ENCODE measurements at regions not wholly inside any gene's neighbourhood (a gene's known extent, or its start where the extent isn't known, plus 50 kb on each side); places are given as distances from the start of the nearest gene placed in this dataset.

GRCh38 chr17:54848368-54848987, 52.2 kb upstream of the TOM1L1 start:
- no peak for TF ChIP-seq CTCF (IDR thresholded peaks at IDR 0.05; ENCODE audit: low read depth, low read length, missing input control)
- no peak for TF ChIP-seq ATF3 (IDR thresholded peaks at IDR 0.05)
- TF ChIP-seq, protein P1, sequence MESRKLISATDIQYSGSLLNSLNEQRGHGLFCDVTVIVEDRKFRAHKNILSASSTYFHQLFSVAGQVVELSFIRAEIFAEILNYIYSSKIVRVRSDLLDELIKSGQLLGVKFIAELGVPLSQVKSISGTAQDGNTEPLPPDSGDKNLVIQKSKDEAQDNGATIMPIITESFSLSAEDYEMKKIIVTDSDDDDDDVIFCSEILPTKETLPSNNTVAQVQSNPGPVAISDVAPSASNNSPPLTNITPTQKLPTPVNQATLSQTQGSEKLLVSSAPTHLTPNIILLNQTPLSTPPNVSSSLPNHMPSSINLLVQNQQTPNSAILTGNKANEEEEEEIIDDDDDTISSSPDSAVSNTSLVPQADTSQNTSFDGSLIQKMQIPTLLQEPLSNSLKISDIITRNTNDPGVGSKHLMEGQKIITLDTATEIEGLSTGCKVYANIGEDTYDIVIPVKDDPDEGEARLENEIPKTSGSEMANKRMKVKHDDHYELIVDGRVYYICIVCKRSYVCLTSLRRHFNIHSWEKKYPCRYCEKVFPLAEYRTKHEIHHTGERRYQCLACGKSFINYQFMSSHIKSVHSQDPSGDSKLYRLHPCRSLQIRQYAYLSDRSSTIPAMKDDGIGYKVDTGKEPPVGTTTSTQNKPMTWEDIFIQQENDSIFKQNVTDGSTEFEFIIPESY (IDR thresholded peaks at IDR 0.05), result no peak
- TF ChIP-seq, protein P2, sequence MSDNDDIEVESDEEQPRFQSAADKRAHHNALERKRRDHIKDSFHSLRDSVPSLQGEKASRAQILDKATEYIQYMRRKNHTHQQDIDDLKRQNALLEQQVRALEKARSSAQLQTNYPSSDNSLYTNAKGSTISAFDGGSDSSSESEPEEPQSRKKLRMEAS (IDR thresholded peaks at IDR 0.05), result no peak
- TF ChIP-seq JUND (IDR thresholded peaks at IDR 0.05), result no peak
- no peak for TF ChIP-seq YY1 (IDR thresholded peaks at IDR 0.05)
- TF ChIP-seq, protein P3, sequence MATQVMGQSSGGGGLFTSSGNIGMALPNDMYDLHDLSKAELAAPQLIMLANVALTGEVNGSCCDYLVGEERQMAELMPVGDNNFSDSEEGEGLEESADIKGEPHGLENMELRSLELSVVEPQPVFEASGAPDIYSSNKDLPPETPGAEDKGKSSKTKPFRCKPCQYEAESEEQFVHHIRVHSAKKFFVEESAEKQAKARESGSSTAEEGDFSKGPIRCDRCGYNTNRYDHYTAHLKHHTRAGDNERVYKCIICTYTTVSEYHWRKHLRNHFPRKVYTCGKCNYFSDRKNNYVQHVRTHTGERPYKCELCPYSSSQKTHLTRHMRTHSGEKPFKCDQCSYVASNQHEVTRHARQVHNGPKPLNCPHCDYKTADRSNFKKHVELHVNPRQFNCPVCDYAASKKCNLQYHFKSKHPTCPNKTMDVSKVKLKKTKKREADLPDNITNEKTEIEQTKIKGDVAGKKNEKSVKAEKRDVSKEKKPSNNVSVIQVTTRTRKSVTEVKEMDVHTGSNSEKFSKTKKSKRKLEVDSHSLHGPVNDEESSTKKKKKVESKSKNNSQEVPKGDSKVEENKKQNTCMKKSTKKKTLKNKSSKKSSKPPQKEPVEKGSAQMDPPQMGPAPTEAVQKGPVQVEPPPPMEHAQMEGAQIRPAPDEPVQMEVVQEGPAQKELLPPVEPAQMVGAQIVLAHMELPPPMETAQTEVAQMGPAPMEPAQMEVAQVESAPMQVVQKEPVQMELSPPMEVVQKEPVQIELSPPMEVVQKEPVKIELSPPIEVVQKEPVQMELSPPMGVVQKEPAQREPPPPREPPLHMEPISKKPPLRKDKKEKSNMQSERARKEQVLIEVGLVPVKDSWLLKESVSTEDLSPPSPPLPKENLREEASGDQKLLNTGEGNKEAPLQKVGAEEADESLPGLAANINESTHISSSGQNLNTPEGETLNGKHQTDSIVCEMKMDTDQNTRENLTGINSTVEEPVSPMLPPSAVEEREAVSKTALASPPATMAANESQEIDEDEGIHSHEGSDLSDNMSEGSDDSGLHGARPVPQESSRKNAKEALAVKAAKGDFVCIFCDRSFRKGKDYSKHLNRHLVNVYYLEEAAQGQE (IDR thresholded peaks at IDR 0.05), result no peak
- no peak for TF ChIP-seq TAF1 (conservative IDR thresholded peaks at IDR 0.05)
- no peak for TF ChIP-seq RAD21 (IDR thresholded peaks at IDR 0.05)
- no peak for TF ChIP-seq FOXA1 (IDR thresholded peaks at IDR 0.05)
- no peak for TF ChIP-seq EGR1 (IDR thresholded peaks at IDR 0.05; ENCODE audit: low read depth in 2 of 2)
- no peak for TF ChIP-seq GABPA (IDR thresholded peaks at IDR 0.05 in 1 of 2, conservative IDR thresholded peaks at IDR 0.05 in 1 of 2)

All from liver (tissue), 3 donors.